ENCODE measurements at regions not wholly inside any gene's neighbourhood (a gene's known extent, or its start where the extent isn't known, plus 50 kb on each side); places are given as distances from the start of the nearest gene placed in this dataset.
"Not testable (repeated sequence)": the region's sequence is repeated elsewhere in the genome, so short reads cannot be mapped to it uniquely, and the experiment has no call there.

- DNase-seq (ENCODE audit: low read depth) = no peak
These were observed 146.3 kb upstream of the TRIM24 start for GRCh38 chr7:138313829-138314178.

- DNase-seq (ENCODE audit: low read depth) = no peak
These were observed 143.5 kb upstream of the TRIM24 start for GRCh38 chr7:138316421-138317043.

- DNase-seq (ENCODE audit: low read depth) = no peak
These were observed 142.9 kb upstream of the TRIM24 start for GRCh38 chr7:138317044-138317596.

- peak; percentile 36 for DNase-seq (ENCODE audit: low read depth)
These were observed 135.1 kb upstream of the TRIM24 start for GRCh38 chr7:138324941-138325340.

- no peak for DNase-seq (ENCODE audit: low read depth)
These were observed 134.6 kb upstream of the TRIM24 start for GRCh38 chr7:138325434-138325833.

GRCh38 chr7:138328215-138328614 lies 131.8 kb upstream of the TRIM24 start:
- no peak for DNase-seq (ENCODE audit: low read depth)

GRCh38 chr7:138332850-138333249 lies 127.2 kb upstream of the TRIM24 start:
- not testable (repeated sequence) for DNase-seq (ENCODE audit: low read depth)

- DNase-seq (ENCODE audit: low read depth) = peak; percentile 6
These were observed 121.7 kb upstream of the TRIM24 start for GRCh38 chr7:138338361-138338760.

- DNase-seq (ENCODE audit: low read depth) = not testable (repeated sequence)
These were observed 120.8 kb upstream of the TRIM24 start for GRCh38 chr7:138339229-138339628.

GRCh38 chr7:138342990-138343389 lies 117.1 kb upstream of the TRIM24 start:
- no peak for DNase-seq (ENCODE audit: low read depth)

GRCh38 chr7:138345567-138345966 lies 114.5 kb upstream of the TRIM24 start:
- no peak for DNase-seq (ENCODE audit: low read depth)

GRCh38 chr7:138346975-138347374 lies 113.1 kb upstream of the TRIM24 start:
- no peak for DNase-seq (ENCODE audit: low read depth)

- DNase-seq (ENCODE audit: low read depth) = no peak
These were observed 110.0 kb upstream of the TRIM24 start for GRCh38 chr7:138349841-138350700.

GRCh38 chr7:138350701-138351357 lies 109.2 kb upstream of the TRIM24 start:
- no peak for DNase-seq (ENCODE audit: low read depth)

- no peak for DNase-seq (ENCODE audit: low read depth)
These were observed 107.2 kb upstream of the TRIM24 start for GRCh38 chr7:138352570-138353461.

- no peak for DNase-seq (ENCODE audit: low read depth)
These were observed 106.0 kb upstream of the TRIM24 start for GRCh38 chr7:138354066-138354465.

GRCh38 chr7:138355254-138355653 lies 104.8 kb upstream of the TRIM24 start:
- no peak for DNase-seq (ENCODE audit: low read depth)

- DNase-seq (ENCODE audit: low read depth) = no peak
These were observed 101.2 kb upstream of the TRIM24 start for GRCh38 chr7:138358850-138359341.

GRCh38 chr7:138359870-138360559 lies 100.0 kb upstream of the TRIM24 start:
- DNase-seq (ENCODE audit: low read depth) = no peak

GRCh38 chr7:138363721-138364120 lies 96.3 kb upstream of the TRIM24 start:
- DNase-seq (ENCODE audit: low read depth) = no peak
